HEK293 (cell line): ENCODE measurements at regions not wholly inside any gene's neighbourhood (a gene's known extent, or its start where the extent isn't known, plus 50 kb on each side); places are given as distances from the start of the nearest gene placed in this dataset.

ENCODE experiments used
- CTCF ChIA-PET: fragments of 350-600 bp; formaldehyde crosslinking; extraction: SDS; loops from one replicate; lab custom pipeline; 2021; ENCODE audit warnings: antibody characterized with exemption; lab: Yijun Ruan, JAX
- POLR2A ChIA-PET: fragments of 300-600 bp; formaldehyde crosslinking; extraction: SDS; loops from one replicate; lab custom pipeline; 2020; ENCODE audit warnings: antibody characterized with exemption, inconsistent platforms; lab: Yijun Ruan, JAX
- H3K27ac ChIP-seq: fragments of 200-500 bp; sonication (Bioruptor generic); 2 replicates; pipeline ENCODE4 v1.5.1; 2014; ENCODE audit warnings: low read depth, low read length, control low read depth, inconsistent platforms; ENCODE audit errors: extremely low read depth
- H3K36me3 ChIP-seq, 2 experiments: fragments of 200-500 bp in 1 of 2; sonication (Bioruptor generic) in 1 of 2; 1 replicate in 1 of 2; 2 replicates in 1 of 2; pipeline ENCODE4 v1.5.1; 2014 to 2017; ENCODE audit warnings: inconsistent platforms in 2 of 2, low read length in 2 of 2; ENCODE audit not compliant: control insufficient read depth in 2 of 2, insufficient read depth in 1 of 2
- H3K4me1 ChIP-seq: fragments of 200-500 bp; sonication (Bioruptor generic); 2 replicates; pipeline ENCODE4 v1.5.1; 2014; ENCODE audit warnings: mild to moderate bottlenecking, low read length, inconsistent platforms; ENCODE audit not compliant: control insufficient read depth, insufficient read depth
- H3K4me3 ChIP-seq: 2 replicates; pipeline ENCODE4 v1.5.1; 2011; ENCODE audit warnings: low read depth, mild to moderate bottlenecking, control low read depth, low read length, moderate library complexity
- H3K9me3 ChIP-seq: fragments of 200-500 bp; sonication (Bioruptor generic); 2 replicates; pipeline ENCODE4 v1.5.1; 2014; ENCODE audit warnings: low read depth, low read length, inconsistent platforms; ENCODE audit not compliant: control insufficient read depth, insufficient read depth
- BCL11B ChIP-seq: fragments of 450-650 bp; formaldehyde crosslinking; IDR thresholded peaks from 2 replicates; pipeline ENCODE4 v1.5.1; 2016; ENCODE audit warnings: low read depth, missing biosample characterization, missing genetic modification characterization
- BCL6B ChIP-seq: fragments of 450-650 bp; formaldehyde crosslinking; IDR thresholded peaks from 2 replicates; pipeline ENCODE4 v1.5.1; 2017; ENCODE audit warnings: missing biosample characterization, missing genetic modification characterization
- EGR2 ChIP-seq: fragments of 450-650 bp; formaldehyde crosslinking; IDR thresholded peaks from 2 replicates; pipeline ENCODE4 v1.5.1; 2016; ENCODE audit warnings: low read depth, missing biosample characterization, missing genetic modification characterization
- KLF7 ChIP-seq: fragments of 450-650 bp; formaldehyde crosslinking; IDR thresholded peaks from 2 replicates; pipeline ENCODE4 v1.5.1; 2016; ENCODE audit warnings: missing biosample characterization, missing genetic modification characterization, borderline replicate concordance
- MEIS1 ChIP-seq: sonication (generic); formaldehyde crosslinking; IDR thresholded peaks from 2 replicates; pipeline ENCODE4 v1.8.1; 2022; ENCODE audit warnings: missing genetic modification reagents, mild to moderate bottlenecking, borderline replicate concordance
- PBX3 ChIP-seq: sonication (generic); formaldehyde crosslinking; IDR thresholded peaks from 2 replicates; pipeline ENCODE4 v1.8.1; 2022; ENCODE audit warnings: mild to moderate bottlenecking, moderate library complexity, missing genetic modification reagents
- ZNF114 ChIP-seq: fragments of 450-650 bp; formaldehyde crosslinking; IDR thresholded peaks from 2 replicates; pipeline ENCODE4 v1.5.0; 2017; ENCODE audit warnings: missing biosample characterization, missing genetic modification characterization
- ZNF24 ChIP-seq: fragments of 450-650 bp; formaldehyde crosslinking; IDR thresholded peaks from 2 replicates; pipeline ENCODE4 v1.5.1; 2016; ENCODE audit warnings: missing biosample characterization, missing genetic modification characterization
- ZNF248 ChIP-seq: fragments of 450-650 bp; formaldehyde crosslinking; IDR thresholded peaks from 2 replicates; pipeline ENCODE4 v1.5.1; 2017; ENCODE audit warnings: missing biosample characterization, missing genetic modification characterization
- ZNF274 ChIP-seq, 2 experiments: fragments of 200-500 bp in 1 of 2; fragments of 450-650 bp in 1 of 2; sonication (Bioruptor generic) in 1 of 2; formaldehyde crosslinking in 1 of 2; IDR thresholded peaks; 2 replicates each; pipeline versions ENCODE4 v1.5.1 to v1.6.1; 2014 to 2016; ENCODE audit warnings: borderline replicate concordance in 1 of 2, inconsistent platforms in 1 of 2, low read length in 1 of 2, missing biosample characterization in 1 of 2, missing genetic modification characterization in 1 of 2
- ZNF280C ChIP-seq: fragments of 450-650 bp; formaldehyde crosslinking; IDR thresholded peaks from 2 replicates; pipeline ENCODE4 v1.5.1; 2016; ENCODE audit warnings: missing biosample characterization, missing genetic modification characterization
- ZNF404 ChIP-seq: fragments of 450-650 bp; formaldehyde crosslinking; IDR thresholded peaks from 2 replicates; pipeline ENCODE4 v1.5.1; 2017; ENCODE audit warnings: missing biosample characterization, missing genetic modification characterization
- ZNF416 ChIP-seq: fragments of 450-650 bp; formaldehyde crosslinking; IDR thresholded peaks from 2 replicates; pipeline ENCODE4 v1.5.1; 2016; ENCODE audit warnings: missing biosample characterization, missing genetic modification characterization
- ZNF433 ChIP-seq: fragments of 450-650 bp; formaldehyde crosslinking; IDR thresholded peaks from 2 replicates; pipeline ENCODE4 v1.5.1; 2016; ENCODE audit warnings: missing biosample characterization, missing genetic modification characterization, low read depth
- ZNF518A ChIP-seq: fragments of 450-650 bp; formaldehyde crosslinking; conservative IDR thresholded peaks from 2 replicates; pipeline ENCODE4 v1.5.1; 2016; ENCODE audit warnings: low read depth, missing biosample characterization, missing genetic modification characterization
- ZNF610 ChIP-seq: fragments of 450-650 bp; formaldehyde crosslinking; IDR thresholded peaks from 2 replicates; pipeline ENCODE4 v1.5.1; 2016; ENCODE audit warnings: missing biosample characterization, missing genetic modification characterization, borderline replicate concordance
- ZNF658 ChIP-seq: fragments of 450-650 bp; formaldehyde crosslinking; IDR thresholded peaks from 2 replicates; pipeline ENCODE4; 2016; ENCODE audit warnings: missing biosample characterization, missing genetic modification characterization
- ZNF843 ChIP-seq: fragments of 450-650 bp; formaldehyde crosslinking; IDR thresholded peaks from 2 replicates; pipeline ENCODE4 v1.5.1; 2016; ENCODE audit warnings: missing biosample characterization, missing genetic modification characterization
- ZSCAN30 ChIP-seq: fragments of 450-650 bp; IDR thresholded peaks from 2 replicates; pipeline ENCODE4 v1.5.1; 2018; ENCODE audit warnings: missing biosample characterization, mild to moderate bottlenecking, missing genetic modification characterization, moderate library complexity

DNA sequence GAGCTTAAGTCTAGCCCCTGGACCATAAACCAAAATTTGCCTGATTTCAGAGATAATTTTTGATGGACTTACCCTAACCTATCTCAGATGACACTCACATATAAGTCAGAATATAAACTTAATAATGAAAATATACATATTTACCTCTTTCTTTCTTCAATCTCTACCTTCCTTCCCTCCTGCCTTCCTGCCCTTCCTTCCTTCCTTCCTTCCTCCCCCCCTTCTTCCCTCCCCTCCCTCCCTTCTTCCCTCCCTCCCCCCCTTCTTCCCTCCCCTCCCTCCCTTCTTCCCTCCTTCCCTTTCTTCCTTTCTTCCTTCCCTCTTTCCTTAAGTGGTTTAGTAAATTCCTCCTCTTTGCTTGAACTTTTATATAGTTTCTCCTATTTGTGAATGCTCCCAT, 88.7 kb downstream of the EDNRB start:
- no peaks in the 10 kb centered on the region for H3K36me3 ChIP-seq
- H3K9me3 ChIP-seq, result no peaks in the 10 kb centered on the region
- TF ChIP-seq ZNF658 (tag by site-specific recombination) (no peak), ZNF24 (tag by site-specific recombination) (no peak), KLF7 (no peak), MEIS1 (CRISPR knock-in tag) (no peak), ZNF404 (no peak), ZNF280C (tag by site-specific recombination) (no peak), PBX3 (CRISPR knock-in tag) (no peak), ZSCAN30 (tag by site-specific recombination) (no peak), BCL11B (tag by site-specific recombination) (no peak), ZNF610 (no peak), BCL6B (no peak), EGR2 (tag by site-specific recombination) (no peak), ZNF416 (tag by site-specific recombination) (no peak), ZNF114 (no peak), ZNF274 (IDR thresholded peaks at IDR 0.05; ENCODE audit: low read length) (no peak), ZNF274 (tag by site-specific recombination; IDR thresholded peaks at IDR 0.05; ENCODE audit: borderline replicate concordance) (no peak), ZNF433 (tag by site-specific recombination) (no peak), ZNF518A (no peak), ZNF248 (tag by site-specific recombination) (no peak), ZNF843 (tag by site-specific recombination) (no peak)
- H3K4me1 ChIP-seq, result no peaks in the 10 kb centered on the region
- H3K4me3 ChIP-seq, result no peak overlapping the region
- ChIA-PET POLR2A (no interaction called here), CTCF (no interaction called here)
- H3K27ac ChIP-seq, result no peak overlapping the region
